Vagina (tissue), 2 donors: ENCODE measurements at regions not wholly inside any gene's neighbourhood (a gene's known extent, or its start where the extent isn't known, plus 50 kb on each side); places are given as distances from the start of the nearest gene placed in this dataset.
"Not testable (repeated sequence)": the region's sequence is repeated elsewhere in the genome, so short reads cannot be mapped to it uniquely, and the experiment has no call there.

Experiments used
- DNase-seq, 2 donors: peaks; one replicate each; pipeline ENCODE4 v3.0.0-alpha.2; 2017; ENCODE audit errors: extremely low spot score in 2 of 2
- H3K27ac ChIP-seq: fragments of 200-600 bp; sonication (generic); one replicate; pipeline ENCODE4 v1.5.1; 2019
- H3K27me3 ChIP-seq: fragments of 200-600 bp; sonication (generic); one replicate; pipeline ENCODE4 v1.5.1; 2019
- H3K36me3 ChIP-seq, 2 donors: fragments of 200-600 bp; sonication (generic); one replicate each; pipeline ENCODE4 v1.5.1; 2017 to 2019
- H3K4me1 ChIP-seq: fragments of 200-600 bp; sonication (generic); one replicate; pipeline ENCODE4 v1.5.1; 2019
- H3K4me3 ChIP-seq, 2 donors: fragments of 200-600 bp; sonication (generic); 1 replicate in 1 of 2; 2 replicates in 1 of 2; pipeline ENCODE4 v1.5.1; 2016 to 2019
- H3K9me3 ChIP-seq: fragments of 200-600 bp; sonication (generic); one replicate; pipeline ENCODE4 v1.5.1; 2019
- CTCF ChIP-seq, 3 experiments: fragments of 450-650 bp in 2 of 3; fragments of 200-600 bp in 1 of 3; sonication (generic) in 1 of 3; IDR thresholded peaks; one replicate each; pipeline ENCODE4 v1.5.1; 2017 to 2019; ENCODE audit warnings: antibody characterized with exemption in 3 of 3, mild to moderate bottlenecking in 2 of 3, moderate library complexity in 2 of 3
- POLR2A ChIP-seq, 2 donors: fragments of 450-650 bp; IDR thresholded peaks; one replicate each; pipeline ENCODE4 v1.6.1; 2017; ENCODE audit warnings: antibody characterized with exemption in 2 of 2, mild to moderate bottlenecking in 2 of 2, moderate library complexity in 2 of 2
- POLR2AphosphoS5 ChIP-seq, 2 donors: sonication (generic); formaldehyde crosslinking; IDR thresholded peaks; one replicate each; pipeline ENCODE4 v1.9.0; 2017; ENCODE audit warnings: antibody characterized with exemption in 2 of 2, mild to moderate bottlenecking in 2 of 2, low read depth in 1 of 2; ENCODE audit not compliant: insufficient read depth in 1 of 2
- intact Hi-C: fragments of 100-400 bp; cut with DNase I; formaldehyde crosslinking; loops from one replicate; pipeline ENCODE4 v1.15.1; 2023

GRCh38 chr13:66237411-66238062 lies 992.6 kb downstream of the PCDH9 start:
- no peak overlapping the region for H3K4me3 ChIP-seq
- no peaks in the 10 kb centered on the region for H3K36me3 ChIP-seq
- no peaks in the 10 kb centered on the region for H3K9me3 ChIP-seq
- intact Hi-C loops = no loop called here
- H3K4me1 ChIP-seq = no peaks in the 10 kb centered on the region
- H3K27ac ChIP-seq = no peak overlapping the region
- H3K27me3 ChIP-seq = no peaks in the 10 kb centered on the region
- DNase-seq = no peak
- no peak for TF ChIP-seq POLR2AphosphoS5 (IDR thresholded peaks at IDR 0.05; ENCODE audit: insufficient read depth in 1 of 2, low read depth in 1 of 2)
- TF ChIP-seq CTCF (IDR thresholded peaks at IDR 0.05) = no peak
- TF ChIP-seq POLR2A (IDR thresholded peaks at IDR 0.05) = no peak

GRCh38 chr13:66234159-66234558 lies 996.0 kb downstream of the PCDH9 start:
- no peaks in the 10 kb centered on the region for H3K27me3 ChIP-seq
- H3K9me3 ChIP-seq = no peaks in the 10 kb centered on the region
- DNase-seq = no peak
- no peaks in the 10 kb centered on the region for H3K4me1 ChIP-seq
- no peak overlapping the region for H3K27ac ChIP-seq
- TF ChIP-seq CTCF (IDR thresholded peaks at IDR 0.05) (no peak), POLR2A (IDR thresholded peaks at IDR 0.05) (no peak), POLR2AphosphoS5 (IDR thresholded peaks at IDR 0.05; ENCODE audit: insufficient read depth in 1 of 2, low read depth in 1 of 2) (no peak)
- no peak overlapping the region for H3K4me3 ChIP-seq
- intact Hi-C loops = no loop called here
- no peaks in the 10 kb centered on the region for H3K36me3 ChIP-seq

- intact Hi-C loops, H3K27ac ChIP-seq, H3K4me3 ChIP-seq, H3K9me3 ChIP-seq, H3K4me1 ChIP-seq, H3K36me3 ChIP-seq, DNase-seq, H3K27me3 ChIP-seq: not testable (repeated sequence)
Measured at GRCh38 chr13:66231958-66232357, 998.2 kb downstream of the PCDH9 start.

GRCh38 chr13:66225072-66225471 lies 1005.1 kb downstream of the PCDH9 start:
- Histone ChIP-seq H3K27ac (no peak overlapping the region), H3K9me3 (no peaks in the 10 kb centered on the region), H3K36me3 (no peaks in the 10 kb centered on the region), H3K4me3 (no peak overlapping the region), H3K27me3 (no peaks in the 10 kb centered on the region), H3K4me1 (no peaks in the 10 kb centered on the region)
- DNase-seq = no peak
- intact Hi-C loops = no loop called here
- no peak for TF ChIP-seq CTCF (IDR thresholded peaks at IDR 0.05)
- TF ChIP-seq POLR2A (IDR thresholded peaks at IDR 0.05) = no peak
- no peak for TF ChIP-seq POLR2AphosphoS5 (IDR thresholded peaks at IDR 0.05; ENCODE audit: insufficient read depth in 1 of 2, low read depth in 1 of 2)

- no peaks in the 10 kb centered on the region for H3K27me3 ChIP-seq
- no peaks in the 10 kb centered on the region for H3K4me1 ChIP-seq
- no peaks in the 10 kb centered on the region for H3K36me3 ChIP-seq
- intact Hi-C loops = no loop called here
- no peak for TF ChIP-seq POLR2A (IDR thresholded peaks at IDR 0.05)
- TF ChIP-seq CTCF (IDR thresholded peaks at IDR 0.05) = no peak
- no peak for TF ChIP-seq POLR2AphosphoS5 (IDR thresholded peaks at IDR 0.05; ENCODE audit: insufficient read depth in 1 of 2, low read depth in 1 of 2)
- no peak for DNase-seq
- no peak overlapping the region for H3K27ac ChIP-seq
- no peaks in the 10 kb centered on the region for H3K9me3 ChIP-seq
- no peak overlapping the region for H3K4me3 ChIP-seq
Measured at GRCh38 chr13:66224663-66225062, 1005.5 kb downstream of the PCDH9 start.
